Tibial nerve (tissue), 4 donors: ENCODE measurements at regions not wholly inside any gene's neighbourhood (a gene's known extent, or its start where the extent isn't known, plus 50 kb on each side); places are given as distances from the start of the nearest gene placed in this dataset.

Experiments
- CTCF ChIP-seq, 5 experiments: fragments of 200-600 bp in 3 of 5; fragments of 450-650 bp in 2 of 5; sonication (generic) in 3 of 5; IDR thresholded peaks; one replicate each; pipeline ENCODE4 v1.5.1; 2016 to 2019; ENCODE audit warnings: antibody characterized with exemption in 5 of 5, mild to moderate bottlenecking in 3 of 5, moderate library complexity in 2 of 5
- EP300 ChIP-seq, 2 donors: sonication (generic); formaldehyde crosslinking; IDR thresholded peaks; one replicate each; pipeline ENCODE4 v1.6.1; 2017; ENCODE audit warnings: antibody characterized with exemption in 2 of 2, mild to moderate bottlenecking in 1 of 2

- no peak for TF ChIP-seq CTCF (IDR thresholded peaks at IDR 0.05)
- TF ChIP-seq EP300 (IDR thresholded peaks at IDR 0.05) = no peak
Measured at GRCh38 chr15:62666046-62666445, 376.5 kb upstream of the TPM1 start.
